ENCODE measurements at regions not wholly inside any gene's neighbourhood (a gene's known extent, or its start where the extent isn't known, plus 50 kb on each side); places are given as distances from the start of the nearest gene placed in this dataset.

DNA sequence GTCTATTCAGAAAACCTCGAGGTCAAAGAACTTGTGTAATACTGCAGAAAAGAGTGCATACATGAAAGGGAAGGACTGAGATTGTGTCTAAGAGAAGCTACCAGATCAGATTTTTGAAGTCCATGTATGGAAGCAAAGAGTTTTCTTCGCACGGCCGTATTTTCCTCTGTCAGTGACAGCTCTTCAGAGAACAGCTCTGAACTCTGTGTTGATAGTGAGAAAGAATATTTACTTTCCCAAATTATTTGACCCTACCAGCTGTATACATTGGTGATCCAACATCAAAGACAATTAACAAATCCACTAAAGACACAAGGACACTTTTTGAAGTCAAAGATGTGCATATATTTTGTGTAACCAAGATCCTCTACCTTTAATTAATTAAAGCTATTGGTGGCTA is 107.8 kb upstream of the PSMD7 start:
- peaks cover 28% of the 10 kb centered on the region for H3K9me3 ChIP-seq (ENCODE audit: control insufficient read depth, low read length)
- Mint-ChIP-seq H3K9me3 (peaks cover 33% of the 10 kb centered on the region), H3K4me1 (peaks cover 4% of the 10 kb centered on the region), H3K27me3 (ENCODE audit: insufficient read depth) (no peaks in the 10 kb centered on the region), H3K27ac (no peak overlapping the region), H3K4me3 (no peak overlapping the region), H3K36me3 (ENCODE audit: low read depth) (no peaks in the 10 kb centered on the region)
- TF ChIP-seq CTCF (conservative IDR thresholded peaks at IDR 0.05): no peak
- H3K9ac ChIP-seq (ENCODE audit: extremely low read depth, low read length, poor library complexity, severe bottlenecking): no peak overlapping the region
- 92 to 96% methylated on average over 4 of the region's 4 CpGs for WGBS, 2 experiments (ENCODE audit: insufficient coverage in 1 of 2, insufficient read length in 1 of 2)
- H3K27ac ChIP-seq (ENCODE audit: low read depth, low read length): no peak overlapping the region
- no peaks in the 10 kb centered on the region for H3K27me3 ChIP-seq (ENCODE audit: control insufficient read depth, insufficient read depth, low read length, poor library complexity, severe bottlenecking)
- no peaks in the 10 kb centered on the region for H3K4me1 ChIP-seq (ENCODE audit: control insufficient read depth, insufficient read depth, low read length)
- H3K4me3 ChIP-seq (ENCODE audit: low read length): no peak overlapping the region
- DNase-seq: no peak
- no peaks in the 10 kb centered on the region for H3K36me3 ChIP-seq (ENCODE audit: control insufficient read depth, insufficient read depth, low read length)

GRCh38 chr16:74186561-74186971 is 110.0 kb upstream of the PSMD7 start:
- Mint-ChIP-seq H3K4me3 (no peak overlapping the region), H3K27me3 (ENCODE audit: insufficient read depth) (no peaks in the 10 kb centered on the region), H3K36me3 (ENCODE audit: low read depth) (no peaks in the 10 kb centered on the region), H3K27ac (no peak overlapping the region), H3K9me3 (peaks cover 28% of the 10 kb centered on the region), H3K4me1 (no peaks in the 10 kb centered on the region)
- TF ChIP-seq CTCF (conservative IDR thresholded peaks at IDR 0.05): no peak
- Histone ChIP-seq H3K27ac (ENCODE audit: low read depth, low read length) (no peak overlapping the region), H3K4me3 (ENCODE audit: low read length) (no peak overlapping the region), H3K9ac (ENCODE audit: extremely low read depth, low read length, poor library complexity, severe bottlenecking) (no peak overlapping the region), H3K36me3 (ENCODE audit: control insufficient read depth, insufficient read depth, low read length) (no peaks in the 10 kb centered on the region), H3K27me3 (ENCODE audit: control insufficient read depth, insufficient read depth, low read length, poor library complexity, severe bottlenecking) (no peaks in the 10 kb centered on the region), H3K9me3 (ENCODE audit: control insufficient read depth, low read length) (peaks cover 24% of the 10 kb centered on the region), H3K4me1 (ENCODE audit: control insufficient read depth, insufficient read depth, low read length) (no peaks in the 10 kb centered on the region)
- no peak for DNase-seq
- 90 to 96% methylated on average over 3 of the region's 3 CpGs for WGBS, 2 experiments (ENCODE audit: insufficient coverage in 1 of 2, insufficient read length in 1 of 2)

DNA sequence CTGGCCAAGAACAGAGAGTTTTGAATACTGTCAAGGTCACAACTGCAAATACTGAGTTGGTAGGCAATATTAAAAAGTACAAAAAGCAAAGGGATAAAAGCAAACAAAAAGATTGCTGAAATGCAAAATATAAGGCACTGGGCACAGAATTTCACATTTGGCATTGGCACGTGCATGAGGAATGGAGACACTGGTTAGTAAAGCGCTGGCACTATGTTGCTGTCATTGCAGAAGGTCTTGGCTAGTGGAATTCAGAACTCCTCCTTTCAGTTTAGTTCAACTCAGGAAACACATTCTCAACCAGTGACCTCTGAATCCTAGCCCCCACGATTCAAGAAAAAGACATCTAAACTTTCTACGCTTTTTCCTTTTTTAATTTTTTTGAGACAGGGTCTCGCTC is 111.8 kb upstream of the PSMD7 start:
- Mint-ChIP-seq H3K27ac (no peak overlapping the region), H3K36me3 (ENCODE audit: low read depth) (no peaks in the 10 kb centered on the region), H3K4me3 (no peak overlapping the region), H3K4me1 (no peaks in the 10 kb centered on the region), H3K9me3 (peaks cover 29% of the 10 kb centered on the region), H3K27me3 (ENCODE audit: insufficient read depth) (no peaks in the 10 kb centered on the region)
- no peak for TF ChIP-seq CTCF (conservative IDR thresholded peaks at IDR 0.05)
- Histone ChIP-seq H3K36me3 (ENCODE audit: control insufficient read depth, insufficient read depth, low read length) (no peaks in the 10 kb centered on the region), H3K27me3 (ENCODE audit: control insufficient read depth, insufficient read depth, low read length, poor library complexity, severe bottlenecking) (no peaks in the 10 kb centered on the region), H3K9ac (ENCODE audit: extremely low read depth, low read length, poor library complexity, severe bottlenecking) (no peak overlapping the region), H3K9me3 (ENCODE audit: control insufficient read depth, low read length) (peaks cover 34% of the 10 kb centered on the region), H3K4me1 (ENCODE audit: control insufficient read depth, insufficient read depth, low read length) (no peaks in the 10 kb centered on the region), H3K4me3 (ENCODE audit: low read length) (no peak overlapping the region), H3K27ac (ENCODE audit: low read depth, low read length) (no peak overlapping the region)
- no peak for DNase-seq
- WGBS, 2 experiments (ENCODE audit: insufficient coverage in 1 of 2, insufficient read length in 1 of 2): 94 to 100% methylated on average over 5 of the region's 5 CpGs

Measured in endodermal cell (in vitro differentiated cells).